ENCODE measurements at regions not wholly inside any gene's neighbourhood (a gene's known extent, or its start where the extent isn't known, plus 50 kb on each side); places are given as distances from the start of the nearest gene placed in this dataset.

DNA sequence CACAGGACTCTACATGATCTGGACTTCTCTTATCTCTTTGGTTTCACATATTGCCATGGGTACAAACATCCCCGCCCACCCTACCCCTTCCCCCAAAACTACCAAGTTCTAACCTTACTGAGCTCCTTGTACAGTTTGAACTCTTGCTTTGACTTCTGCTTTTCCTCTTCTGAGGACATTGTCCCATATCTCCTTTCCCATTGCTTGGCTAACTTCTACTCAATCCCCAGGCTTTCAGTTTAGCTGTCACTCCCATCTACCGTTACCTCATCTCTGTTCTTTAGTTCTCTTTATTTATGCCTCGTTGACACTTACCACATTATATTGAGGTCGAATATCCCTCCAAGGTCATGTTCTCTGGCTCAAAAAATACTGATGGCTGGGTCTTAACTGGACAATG, 393.5 kb upstream of the CADM1 start:
- H3K36me3 ChIP-seq, result no peaks in the 10 kb centered on the region
- H3K27ac ChIP-seq, result no peak overlapping the region
- no peaks in the 10 kb centered on the region for H3K27me3 ChIP-seq
- H3K4me1 ChIP-seq, result no peaks in the 10 kb centered on the region
- TF ChIP-seq POLR2A (IDR thresholded peaks at IDR 0.05), result no peak
- TF ChIP-seq EP300 (IDR thresholded peaks at IDR 0.05), result no peak
- TF ChIP-seq, protein P1, sequence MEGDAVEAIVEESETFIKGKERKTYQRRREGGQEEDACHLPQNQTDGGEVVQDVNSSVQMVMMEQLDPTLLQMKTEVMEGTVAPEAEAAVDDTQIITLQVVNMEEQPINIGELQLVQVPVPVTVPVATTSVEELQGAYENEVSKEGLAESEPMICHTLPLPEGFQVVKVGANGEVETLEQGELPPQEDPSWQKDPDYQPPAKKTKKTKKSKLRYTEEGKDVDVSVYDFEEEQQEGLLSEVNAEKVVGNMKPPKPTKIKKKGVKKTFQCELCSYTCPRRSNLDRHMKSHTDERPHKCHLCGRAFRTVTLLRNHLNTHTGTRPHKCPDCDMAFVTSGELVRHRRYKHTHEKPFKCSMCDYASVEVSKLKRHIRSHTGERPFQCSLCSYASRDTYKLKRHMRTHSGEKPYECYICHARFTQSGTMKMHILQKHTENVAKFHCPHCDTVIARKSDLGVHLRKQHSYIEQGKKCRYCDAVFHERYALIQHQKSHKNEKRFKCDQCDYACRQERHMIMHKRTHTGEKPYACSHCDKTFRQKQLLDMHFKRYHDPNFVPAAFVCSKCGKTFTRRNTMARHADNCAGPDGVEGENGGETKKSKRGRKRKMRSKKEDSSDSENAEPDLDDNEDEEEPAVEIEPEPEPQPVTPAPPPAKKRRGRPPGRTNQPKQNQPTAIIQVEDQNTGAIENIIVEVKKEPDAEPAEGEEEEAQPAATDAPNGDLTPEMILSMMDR (IDR thresholded peaks at IDR 0.05), result no peak
- H3K4me3 ChIP-seq, result no peak overlapping the region
- no peaks in the 10 kb centered on the region for H3K9me3 ChIP-seq
- DNase-seq (ENCODE audit: low spot score in 2 of 2), result no peak
- 39 to 44% methylated on average over 3 of the region's 4 CpGs for WGBS, 2 donors

- Histone ChIP-seq H3K36me3 (no peaks in the 10 kb centered on the region), H3K4me1 (no peaks in the 10 kb centered on the region), H3K9me3 (no peaks in the 10 kb centered on the region), H3K27me3 (no peaks in the 10 kb centered on the region), H3K4me3 (no peak overlapping the region), H3K27ac (no peak overlapping the region)
- DNase-seq (ENCODE audit: low spot score in 2 of 2), result no peak
- TF ChIP-seq, protein P1 (IDR thresholded peaks at IDR 0.05), result no peak
- WGBS, 2 donors, result 88 to 97% methylated on average over 2 of the region's 2 CpGs
Observed at GRCh38 chr11:115896084-115896483, 391.9 kb upstream of the CADM1 start.

DNA sequence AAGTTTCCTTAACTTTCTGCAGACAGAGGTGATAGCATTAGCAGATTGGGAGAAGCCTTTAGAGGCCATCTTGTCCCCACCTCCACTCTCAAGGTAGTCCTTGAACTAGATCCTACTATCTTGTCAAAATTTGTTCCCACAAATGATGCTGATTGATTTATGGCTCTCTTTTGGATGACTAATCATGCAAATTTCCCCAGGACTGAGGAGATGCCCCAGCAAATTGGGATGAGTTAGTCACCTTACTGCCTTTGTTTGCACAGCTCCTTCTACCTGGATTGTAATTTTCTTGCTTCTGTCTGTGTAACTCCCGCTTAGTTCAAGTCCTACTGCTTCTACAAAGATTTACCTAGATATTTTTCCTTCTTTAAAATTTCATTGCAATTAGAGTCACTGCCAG, 391.4 kb upstream of the CADM1 start:
- TF ChIP-seq, protein P1 (IDR thresholded peaks at IDR 0.05), result no peak
- H3K27me3 ChIP-seq, result no peaks in the 10 kb centered on the region
- H3K27ac ChIP-seq, result no peak overlapping the region
- no peak for DNase-seq (ENCODE audit: low spot score in 2 of 2)
- 94 to 97% methylated on average over 1 of the region's 1 CpG for WGBS, 2 donors
- H3K4me3 ChIP-seq, result no peak overlapping the region
- no peaks in the 10 kb centered on the region for H3K4me1 ChIP-seq
- H3K9me3 ChIP-seq, result no peaks in the 10 kb centered on the region
- no peaks in the 10 kb centered on the region for H3K36me3 ChIP-seq

GRCh38 chr11:115894176-115894575, 390.0 kb upstream of the CADM1 start:
- TF ChIP-seq EP300 (IDR thresholded peaks at IDR 0.05), result no peak
- TF ChIP-seq, protein P1 (IDR thresholded peaks at IDR 0.05), result no peak
- TF ChIP-seq POLR2A (IDR thresholded peaks at IDR 0.05), result no peak
- 66 to 74% methylated on average over 5 of the region's 5 CpGs for WGBS, 2 donors
- H3K9me3 ChIP-seq, result no peaks in the 10 kb centered on the region
- DNase-seq (ENCODE audit: low spot score in 2 of 2), result no peak
- H3K27ac ChIP-seq, result no peak overlapping the region
- no peaks in the 10 kb centered on the region for H3K36me3 ChIP-seq
- H3K4me1 ChIP-seq, result no peaks in the 10 kb centered on the region
- H3K4me3 ChIP-seq, result no peak overlapping the region
- H3K27me3 ChIP-seq, result no peaks in the 10 kb centered on the region

DNA sequence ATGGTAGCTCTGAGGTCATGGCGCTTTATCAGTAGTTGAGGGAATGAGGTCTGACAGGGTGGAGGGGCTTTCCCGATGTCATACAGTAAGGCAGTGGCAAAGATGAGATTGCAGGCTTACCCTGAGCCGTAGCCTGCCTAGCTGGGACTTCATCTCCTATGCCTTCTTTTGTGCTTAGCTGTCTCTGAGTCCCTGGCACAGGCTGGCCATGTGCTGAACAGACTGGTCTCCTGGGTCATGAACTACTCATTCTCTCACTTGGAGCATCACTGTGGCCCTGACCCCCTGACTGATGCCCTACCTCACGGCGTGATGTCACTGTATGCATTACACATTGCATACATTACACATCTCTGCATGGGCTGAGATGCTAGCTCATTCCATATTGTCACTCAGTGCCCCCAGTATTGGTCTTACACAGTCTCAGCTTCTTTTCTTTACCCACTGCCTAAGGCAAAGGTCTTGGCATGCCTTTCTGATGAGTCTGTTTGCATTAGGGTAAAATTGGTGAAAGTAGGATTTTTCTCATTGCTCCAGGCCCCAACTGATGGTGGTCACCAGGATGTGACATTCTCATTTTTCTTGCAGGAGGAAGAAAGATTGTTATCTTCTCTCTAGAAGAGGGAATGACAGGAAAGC, 389.4 kb upstream of the CADM1 start:
- 85% methylated on average over 5 of the region's 5 CpGs for WGBS, 2 donors
- TF ChIP-seq, protein P1 (IDR thresholded peaks at IDR 0.05), result no peak
- TF ChIP-seq EP300 (IDR thresholded peaks at IDR 0.05) (no peak), POLR2A (IDR thresholded peaks at IDR 0.05) (no peak)
- DNase-seq (ENCODE audit: low spot score in 2 of 2), result no peak
- no peaks in the 10 kb centered on the region for H3K4me1 ChIP-seq
- no peaks in the 10 kb centered on the region for H3K27me3 ChIP-seq
- H3K36me3 ChIP-seq, result no peaks in the 10 kb centered on the region
- no peak overlapping the region for H3K27ac ChIP-seq
- no peak overlapping the region for H3K4me3 ChIP-seq
- H3K9me3 ChIP-seq, result no peaks in the 10 kb centered on the region
